NCI-H1417 treated with DMSO at 0.1 percent for 48 hours (cell line): ENCODE measurements at regions not wholly inside any gene's neighbourhood (a gene's known extent, or its start where the extent isn't known, plus 50 kb on each side); places are given as distances from the start of the nearest gene placed in this dataset.

Experiments
- DNase-seq: peaks from one replicate; lab custom pipeline; 2025; lab: John Stamatoyannopoulos, UW

- no peak for DNase-seq
These were observed 197.2 kb downstream of the RWDD3 start for GRCh38 chr1:95431235-95431634.

- no peak for DNase-seq
These were observed 201.6 kb downstream of the RWDD3 start for GRCh38 chr1:95435611-95436010.

- no peak for DNase-seq
These were observed 203.0 kb downstream of the RWDD3 start for GRCh38 chr1:95437011-95437410.

GRCh38 chr1:95437781-95438180 is 203.8 kb downstream of the RWDD3 start:
- DNase-seq, result no peak

GRCh38 chr1:95438218-95438948 is 204.4 kb downstream of the RWDD3 start:
- no peak for DNase-seq

GRCh38 chr1:95440511-95440910 is 206.5 kb downstream of the RWDD3 start:
- no peak for DNase-seq

GRCh38 chr1:95449516-95449915 is 215.5 kb downstream of the RWDD3 start:
- no peak for DNase-seq

- no peak for DNase-seq
These were observed 217.0 kb downstream of the RWDD3 start for GRCh38 chr1:95451054-95451453.

GRCh38 chr1:95451904-95452303 is 217.9 kb downstream of the RWDD3 start:
- DNase-seq, result no peak

GRCh38 chr1:95453053-95453452 is 219.0 kb downstream of the RWDD3 start:
- no peak for DNase-seq

GRCh38 chr1:95467036-95467435 is 233.0 kb downstream of the RWDD3 start:
- no peak for DNase-seq

GRCh38 chr1:95475686-95476457 is 241.9 kb downstream of the RWDD3 start:
- no peak for DNase-seq

- no peak for DNase-seq
These were observed 262.3 kb downstream of the RWDD3 start for GRCh38 chr1:95496307-95496706.

- no peak for DNase-seq
These were observed 262.8 kb downstream of the RWDD3 start for GRCh38 chr1:95496773-95497172.

- no peak for DNase-seq
These were observed 263.6 kb downstream of the RWDD3 start for GRCh38 chr1:95497566-95497965.

GRCh38 chr1:95503278-95504030 is 269.4 kb downstream of the RWDD3 start:
- no peak for DNase-seq

- no peak for DNase-seq
These were observed 270.3 kb downstream of the RWDD3 start for GRCh38 chr1:95504321-95504720.

- DNase-seq, result no peak
These were observed 272.9 kb downstream of the RWDD3 start for GRCh38 chr1:95506736-95507414.

GRCh38 chr1:95509989-95510388 is 276.0 kb downstream of the RWDD3 start:
- DNase-seq, result no peak

- DNase-seq, result no peak
These were observed 278.9 kb downstream of the RWDD3 start for GRCh38 chr1:95512925-95513324.

- no peak for DNase-seq
These were observed 283.5 kb downstream of the RWDD3 start for GRCh38 chr1:95517506-95517905.

- no peak for DNase-seq
These were observed 284.3 kb downstream of the RWDD3 start for GRCh38 chr1:95518310-95518709.
